Ascending aorta (tissue), 2 donors: ENCODE measurements at regions not wholly inside any gene's neighbourhood (a gene's known extent, or its start where the extent isn't known, plus 50 kb on each side); places are given as distances from the start of the nearest gene placed in this dataset.

Experiments
- DNase-seq, 2 donors: peaks; one replicate each; pipeline ENCODE4 v3.0.0-alpha.2; 2019; ENCODE audit warnings: low spot score in 2 of 2
- H3K27ac ChIP-seq, 2 donors: fragments of 200-600 bp; sonication (generic); one replicate each; pipeline ENCODE4 v1.5.1; 2016 to 2017; ENCODE audit warnings: mild to moderate bottlenecking in 1 of 2
- H3K27me3 ChIP-seq: fragments of 200-600 bp; sonication (generic); one replicate; pipeline ENCODE4 v1.5.1; 2017
- H3K36me3 ChIP-seq, 2 donors: fragments of 200-600 bp; sonication (generic); one replicate each; pipeline ENCODE4 v1.5.1; 2016
- H3K4me1 ChIP-seq, 2 donors: fragments of 200-600 bp; sonication (generic); one replicate each; pipeline ENCODE4 v1.5.1; 2016 to 2017; ENCODE audit warnings: mild to moderate bottlenecking in 1 of 2
- H3K4me3 ChIP-seq, 2 donors: fragments of 200-600 bp; sonication (generic); one replicate each; pipeline ENCODE4 v1.5.1; 2016 to 2017; ENCODE audit warnings: mild to moderate bottlenecking in 1 of 2
- H3K9me3 ChIP-seq, 2 donors: fragments of 200-600 bp; sonication (generic); one replicate each; pipeline ENCODE4 v1.5.1; 2016
- CTCF ChIP-seq, 3 experiments: fragments of 200-600 bp in 2 of 3; fragments of 450-650 bp in 1 of 3; sonication (generic) in 2 of 3; IDR thresholded peaks; one replicate each; pipeline ENCODE4 v1.5.1; 2016 to 2019; ENCODE audit warnings: antibody characterized with exemption in 3 of 3, mild to moderate bottlenecking in 1 of 3, moderate library complexity in 1 of 3
- intact Hi-C: fragments of 100-400 bp; cut with DNase I; formaldehyde crosslinking; loops from one replicate; pipeline ENCODE4 v1.15.1; 2023

- H3K27ac ChIP-seq: no peak overlapping the region
- DNase-seq: no peak
- intact Hi-C loops: no loop called here
- H3K9me3 ChIP-seq: peaks cover 0 to 7% of the 10 kb centered on the region in 2 donors
- no peaks in the 10 kb centered on the region for H3K36me3 ChIP-seq
- no peak for TF ChIP-seq CTCF (IDR thresholded peaks at IDR 0.05)
- H3K4me1 ChIP-seq: no peaks in the 10 kb centered on the region
- H3K4me3 ChIP-seq: no peak overlapping the region
- H3K27me3 ChIP-seq: no peaks in the 10 kb centered on the region
Observed at GRCh38 chr5:38745836-38746732, 99.7 kb upstream of the OSMR start.

- intact Hi-C loops: no loop called here
- DNase-seq: no peak
- no peak for TF ChIP-seq CTCF (IDR thresholded peaks at IDR 0.05)
- Histone ChIP-seq H3K36me3 (no peaks in the 10 kb centered on the region), H3K9me3 (no peaks in the 10 kb centered on the region), H3K4me3 (no peak overlapping the region), H3K4me1 (no peaks in the 10 kb centered on the region), H3K27me3 (no peaks in the 10 kb centered on the region), H3K27ac (no peak overlapping the region)
Observed at GRCh38 chr5:38749861-38750260, 96.0 kb upstream of the OSMR start.

- Histone ChIP-seq H3K4me1 (no peaks in the 10 kb centered on the region), H3K4me3 (no peak overlapping the region), H3K9me3 (no peaks in the 10 kb centered on the region), H3K36me3 (no peaks in the 10 kb centered on the region), H3K27ac (no peak overlapping the region), H3K27me3 (no peaks in the 10 kb centered on the region)
- DNase-seq: no peak
- intact Hi-C loops: no loop called here
- no peak for TF ChIP-seq CTCF (IDR thresholded peaks at IDR 0.05)
Observed at GRCh38 chr5:38751103-38751502, 94.7 kb upstream of the OSMR start.

GRCh38 chr5:38752012-38752536, 93.7 kb upstream of the OSMR start:
- TF ChIP-seq CTCF (IDR thresholded peaks at IDR 0.05): no peak
- intact Hi-C loops: no loop called here
- no peak overlapping the region for H3K27ac ChIP-seq
- H3K36me3 ChIP-seq: no peaks in the 10 kb centered on the region
- DNase-seq: no peak
- no peaks in the 10 kb centered on the region for H3K9me3 ChIP-seq
- H3K4me1 ChIP-seq: no peaks in the 10 kb centered on the region
- no peak overlapping the region for H3K4me3 ChIP-seq
- H3K27me3 ChIP-seq: no peaks in the 10 kb centered on the region

GRCh38 chr5:38752622-38753021, 93.2 kb upstream of the OSMR start:
- Histone ChIP-seq H3K27ac (no peak overlapping the region), H3K4me3 (no peak overlapping the region), H3K9me3 (no peaks in the 10 kb centered on the region), H3K36me3 (no peaks in the 10 kb centered on the region), H3K27me3 (no peaks in the 10 kb centered on the region), H3K4me1 (no peaks in the 10 kb centered on the region)
- TF ChIP-seq CTCF (IDR thresholded peaks at IDR 0.05): no peak
- DNase-seq: no peak
- intact Hi-C loops: no loop called here
